ENCODE measurements at regions not wholly inside any gene's neighbourhood (a gene's known extent, or its start where the extent isn't known, plus 50 kb on each side); places are given as distances from the start of the nearest gene placed in this dataset.

DNA sequence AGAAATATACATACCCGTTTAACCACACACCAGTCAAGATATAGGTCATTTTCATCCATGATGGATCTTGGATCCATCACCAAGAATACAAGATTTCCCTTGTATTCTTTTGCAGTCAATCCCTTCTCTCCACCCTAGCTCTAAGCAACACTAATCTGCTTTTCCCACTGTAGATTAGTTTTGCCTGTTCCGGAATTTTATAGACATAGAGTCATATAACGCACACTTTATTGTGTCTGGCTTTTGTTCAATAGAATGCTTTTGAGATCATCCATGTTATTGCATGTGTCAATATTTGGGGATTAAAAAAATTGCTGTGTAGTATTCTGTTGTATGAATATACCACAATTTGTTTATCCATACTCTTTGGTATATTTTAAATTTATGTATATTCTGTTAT, 235.6 kb upstream of the BCOR start:
- no peaks in the 10 kb centered on the region for H4K20me1 ChIP-seq (ENCODE audit: low read depth, low read length)
- H3K79me2 ChIP-seq (ENCODE audit: insufficient read depth, low read length): no peaks in the 10 kb centered on the region
- no peaks in the 10 kb centered on the region for H3F3A ChIP-seq (ENCODE audit: insufficient read depth)
- no peaks in the 10 kb centered on the region for H3K9me2 ChIP-seq (replicated peaks; ENCODE audit: insufficient read depth, low read length)
- H3K27ac ChIP-seq (ENCODE audit: low read depth, low read length): no peak overlapping the region
- TF ChIP-seq, protein P1, sequence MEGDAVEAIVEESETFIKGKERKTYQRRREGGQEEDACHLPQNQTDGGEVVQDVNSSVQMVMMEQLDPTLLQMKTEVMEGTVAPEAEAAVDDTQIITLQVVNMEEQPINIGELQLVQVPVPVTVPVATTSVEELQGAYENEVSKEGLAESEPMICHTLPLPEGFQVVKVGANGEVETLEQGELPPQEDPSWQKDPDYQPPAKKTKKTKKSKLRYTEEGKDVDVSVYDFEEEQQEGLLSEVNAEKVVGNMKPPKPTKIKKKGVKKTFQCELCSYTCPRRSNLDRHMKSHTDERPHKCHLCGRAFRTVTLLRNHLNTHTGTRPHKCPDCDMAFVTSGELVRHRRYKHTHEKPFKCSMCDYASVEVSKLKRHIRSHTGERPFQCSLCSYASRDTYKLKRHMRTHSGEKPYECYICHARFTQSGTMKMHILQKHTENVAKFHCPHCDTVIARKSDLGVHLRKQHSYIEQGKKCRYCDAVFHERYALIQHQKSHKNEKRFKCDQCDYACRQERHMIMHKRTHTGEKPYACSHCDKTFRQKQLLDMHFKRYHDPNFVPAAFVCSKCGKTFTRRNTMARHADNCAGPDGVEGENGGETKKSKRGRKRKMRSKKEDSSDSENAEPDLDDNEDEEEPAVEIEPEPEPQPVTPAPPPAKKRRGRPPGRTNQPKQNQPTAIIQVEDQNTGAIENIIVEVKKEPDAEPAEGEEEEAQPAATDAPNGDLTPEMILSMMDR (IDR thresholded peaks at IDR 0.05; ENCODE audit: insufficient read depth, low read length, poor library complexity, severe bottlenecking): no peak
- no peak for TF ChIP-seq EZH2phosphoT487 (conservative IDR thresholded peaks at IDR 0.05; ENCODE audit: low read length)
- no peak overlapping the region for H3K4me3 ChIP-seq (ENCODE audit: insufficient read depth, low read length, poor library complexity, severe bottlenecking)
- H3K9me3 ChIP-seq (ENCODE audit: insufficient read depth, low read length): no peaks in the 10 kb centered on the region
- H3K4me2 ChIP-seq (ENCODE audit: low read depth, low read length, poor library complexity, severe bottlenecking): no peak overlapping the region
- no peaks in the 10 kb centered on the region for H3K27me3 ChIP-seq (ENCODE audit: low read length)
- H3K9ac ChIP-seq (ENCODE audit: low read length): no peak overlapping the region
- no peaks in the 10 kb centered on the region for H3K36me3 ChIP-seq (ENCODE audit: low read length)
- no peak overlapping the region for H2AFZ ChIP-seq (ENCODE audit: low read depth, low read length, severe bottlenecking)

DNA sequence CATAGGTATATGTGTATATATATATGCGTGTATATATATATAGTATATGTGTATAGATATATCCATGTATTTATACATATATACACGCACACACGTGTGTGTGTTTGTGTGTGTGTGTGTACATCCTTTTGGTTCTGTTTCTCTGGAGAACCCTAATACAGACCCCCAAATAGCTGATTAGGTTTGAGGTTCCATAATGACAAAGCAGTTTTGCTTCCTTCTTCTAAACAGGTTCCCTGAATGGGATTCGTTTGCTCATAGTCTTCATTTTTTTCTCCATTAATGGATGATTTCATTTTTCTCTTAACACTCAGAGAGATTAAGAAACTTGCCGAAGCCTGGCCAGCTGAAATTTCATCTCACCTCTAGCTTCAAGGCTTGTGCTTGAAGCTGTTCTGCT, 234.0 kb upstream of the BCOR start:
- H3K9me3 ChIP-seq (ENCODE audit: insufficient read depth, low read length): no peaks in the 10 kb centered on the region
- no peaks in the 10 kb centered on the region for H3K9me2 ChIP-seq (replicated peaks; ENCODE audit: insufficient read depth, low read length)
- no peak overlapping the region for H3K4me3 ChIP-seq (ENCODE audit: insufficient read depth, low read length, poor library complexity, severe bottlenecking)
- no peak overlapping the region for H3K27ac ChIP-seq (ENCODE audit: low read depth, low read length)
- no peaks in the 10 kb centered on the region for H3F3A ChIP-seq (ENCODE audit: insufficient read depth)
- no peaks in the 10 kb centered on the region for H3K79me2 ChIP-seq (ENCODE audit: insufficient read depth, low read length)
- H3K9ac ChIP-seq (ENCODE audit: low read length): no peak overlapping the region
- no peaks in the 10 kb centered on the region for H3K27me3 ChIP-seq (ENCODE audit: low read length)
- no peak overlapping the region for H2AFZ ChIP-seq (ENCODE audit: low read depth, low read length, severe bottlenecking)
- H3K4me2 ChIP-seq (ENCODE audit: low read depth, low read length, poor library complexity, severe bottlenecking): no peak overlapping the region
- TF ChIP-seq, protein P1 (IDR thresholded peaks at IDR 0.05; ENCODE audit: insufficient read depth, low read length, poor library complexity, severe bottlenecking): no peak
- TF ChIP-seq EZH2phosphoT487 (conservative IDR thresholded peaks at IDR 0.05; ENCODE audit: low read length): no peak
- H3K36me3 ChIP-seq (ENCODE audit: low read length): no peaks in the 10 kb centered on the region
- H4K20me1 ChIP-seq (ENCODE audit: low read depth, low read length): no peaks in the 10 kb centered on the region

DNA sequence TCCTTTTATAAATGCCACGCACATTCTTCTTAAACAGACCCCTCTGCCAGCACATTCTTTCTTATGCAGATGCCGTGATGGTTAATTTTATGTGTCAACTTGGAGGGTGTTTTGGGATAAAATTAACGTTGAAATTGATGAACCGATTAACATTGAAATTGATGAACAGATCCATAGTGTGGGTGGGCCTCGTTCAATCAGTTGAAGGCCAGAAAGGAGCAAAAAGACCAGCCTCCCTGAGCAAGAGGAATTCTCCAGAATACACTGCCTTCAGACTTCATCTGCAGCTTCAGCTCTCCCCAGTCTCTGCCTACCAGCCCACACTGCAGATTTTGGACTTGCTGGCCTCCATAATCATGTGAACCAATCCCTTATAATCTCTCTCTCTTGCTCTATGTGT, 233.6 kb upstream of the BCOR start:
- TF ChIP-seq, protein P1 (IDR thresholded peaks at IDR 0.05; ENCODE audit: insufficient read depth, low read length, poor library complexity, severe bottlenecking): no peak
- TF ChIP-seq EZH2phosphoT487 (conservative IDR thresholded peaks at IDR 0.05; ENCODE audit: low read length): no peak

More for the DNA sequence above, 233.6 kb upstream of the BCOR start:
- Histone ChIP-seq H3K4me2 (ENCODE audit: low read depth, low read length, poor library complexity, severe bottlenecking) (no peak overlapping the region), H3F3A (ENCODE audit: insufficient read depth) (no peaks in the 10 kb centered on the region), H4K20me1 (ENCODE audit: low read depth, low read length) (no peaks in the 10 kb centered on the region), H3K27me3 (ENCODE audit: low read length) (no peaks in the 10 kb centered on the region), H3K27ac (ENCODE audit: low read depth, low read length) (no peak overlapping the region), H3K79me2 (ENCODE audit: insufficient read depth, low read length) (no peaks in the 10 kb centered on the region), H3K9me3 (ENCODE audit: insufficient read depth, low read length) (no peaks in the 10 kb centered on the region), H3K4me3 (ENCODE audit: insufficient read depth, low read length, poor library complexity, severe bottlenecking) (no peak overlapping the region), H2AFZ (ENCODE audit: low read depth, low read length, severe bottlenecking) (no peak overlapping the region), H3K9ac (ENCODE audit: low read length) (no peak overlapping the region), H3K9me2 (replicated peaks; ENCODE audit: insufficient read depth, low read length) (no peaks in the 10 kb centered on the region), H3K36me3 (ENCODE audit: low read length) (no peaks in the 10 kb centered on the region)

Measured in SU-DHL-6 (cell line).